ENCODE measurements at regions not wholly inside any gene's neighbourhood (a gene's known extent, or its start where the extent isn't known, plus 50 kb on each side); places are given as distances from the start of the nearest gene placed in this dataset.
"Not testable (repeated sequence)": the region's sequence is repeated elsewhere in the genome, so short reads cannot be mapped to it uniquely, and the experiment has no call there.

DNA sequence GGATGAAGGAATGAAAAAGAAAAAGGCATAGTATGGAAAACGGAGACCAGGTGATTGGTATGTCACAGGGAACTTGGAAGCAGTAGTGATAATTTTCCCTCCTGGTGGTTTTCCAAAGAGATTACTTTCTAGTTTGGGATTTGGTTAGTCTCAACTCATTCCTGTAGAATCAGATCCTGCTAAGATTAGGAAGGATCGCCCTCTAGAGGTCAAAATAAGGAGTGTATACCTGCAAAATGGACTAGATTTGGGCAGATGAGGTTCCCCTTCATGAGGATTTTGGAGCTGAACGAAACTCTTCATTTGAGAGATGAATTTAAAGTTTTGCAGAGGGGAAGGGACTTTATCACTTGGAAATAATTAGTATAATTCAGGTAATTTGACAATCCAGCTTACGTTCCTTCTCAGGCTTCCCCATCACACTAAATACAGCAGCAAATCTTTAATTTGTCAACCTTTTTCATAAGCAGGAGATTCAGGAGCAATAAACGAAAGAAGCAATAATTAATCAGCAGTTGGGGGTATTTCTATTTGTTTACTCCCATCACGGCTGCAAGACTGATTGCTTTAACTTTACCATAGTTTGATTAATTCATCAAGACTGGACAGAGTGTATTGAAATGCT lies 65.2 kb downstream of the CCDC195 start:
- DNase-seq = peak in 1 of 3 donors; percentile 60
- no peaks in the 10 kb centered on the region for H3K9me3 ChIP-seq
- ATAC-seq = peak; percentile 63
- H3K36me3 ChIP-seq (ENCODE audit: low read depth) = no peaks in the 10 kb centered on the region
- no peak overlapping the region for H3K4me3 ChIP-seq
- intact Hi-C loops (cut with DNase I, micrococcal nuclease) = loop anchor here (2.0 to 5.0 kb wide), 2 partner anchors 294 kb away; no protein-coding TSS in a partner anchor
- TF ChIP-seq, protein P1, sequence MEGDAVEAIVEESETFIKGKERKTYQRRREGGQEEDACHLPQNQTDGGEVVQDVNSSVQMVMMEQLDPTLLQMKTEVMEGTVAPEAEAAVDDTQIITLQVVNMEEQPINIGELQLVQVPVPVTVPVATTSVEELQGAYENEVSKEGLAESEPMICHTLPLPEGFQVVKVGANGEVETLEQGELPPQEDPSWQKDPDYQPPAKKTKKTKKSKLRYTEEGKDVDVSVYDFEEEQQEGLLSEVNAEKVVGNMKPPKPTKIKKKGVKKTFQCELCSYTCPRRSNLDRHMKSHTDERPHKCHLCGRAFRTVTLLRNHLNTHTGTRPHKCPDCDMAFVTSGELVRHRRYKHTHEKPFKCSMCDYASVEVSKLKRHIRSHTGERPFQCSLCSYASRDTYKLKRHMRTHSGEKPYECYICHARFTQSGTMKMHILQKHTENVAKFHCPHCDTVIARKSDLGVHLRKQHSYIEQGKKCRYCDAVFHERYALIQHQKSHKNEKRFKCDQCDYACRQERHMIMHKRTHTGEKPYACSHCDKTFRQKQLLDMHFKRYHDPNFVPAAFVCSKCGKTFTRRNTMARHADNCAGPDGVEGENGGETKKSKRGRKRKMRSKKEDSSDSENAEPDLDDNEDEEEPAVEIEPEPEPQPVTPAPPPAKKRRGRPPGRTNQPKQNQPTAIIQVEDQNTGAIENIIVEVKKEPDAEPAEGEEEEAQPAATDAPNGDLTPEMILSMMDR (IDR thresholded peaks at IDR 0.05) = peak; percentile 44
- H3K4me1 ChIP-seq (ENCODE audit: low read depth) = peaks cover 3% of the 10 kb centered on the region

DNA sequence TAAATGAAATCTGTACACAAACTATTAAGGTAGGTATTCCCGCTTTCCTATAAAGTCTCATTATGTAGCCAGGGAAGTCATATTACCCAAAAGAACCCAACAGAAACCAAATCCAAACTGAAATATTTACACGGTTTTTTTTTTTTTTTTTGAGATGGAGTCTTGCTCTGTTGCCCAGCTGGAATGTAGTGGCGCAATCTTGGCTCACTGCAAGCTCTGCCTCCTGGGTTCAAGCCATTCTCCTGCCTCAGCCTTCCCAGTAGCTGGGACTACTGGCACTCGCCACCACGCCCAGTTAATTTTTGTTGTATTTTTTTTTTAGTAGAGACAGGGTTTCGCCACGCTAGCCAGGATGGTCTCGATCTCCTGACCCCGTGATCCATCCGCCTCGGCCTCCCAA lies 62.5 kb upstream of the CUL3 start:
- intact Hi-C loops (cut with DNase I, micrococcal nuclease); DNase-seq; H3K4me3 ChIP-seq; H3K4me1 ChIP-seq (ENCODE audit: low read depth); H3K36me3 ChIP-seq (ENCODE audit: low read depth); ATAC-seq; H3K9me3 ChIP-seq: not testable (repeated sequence)

DNA sequence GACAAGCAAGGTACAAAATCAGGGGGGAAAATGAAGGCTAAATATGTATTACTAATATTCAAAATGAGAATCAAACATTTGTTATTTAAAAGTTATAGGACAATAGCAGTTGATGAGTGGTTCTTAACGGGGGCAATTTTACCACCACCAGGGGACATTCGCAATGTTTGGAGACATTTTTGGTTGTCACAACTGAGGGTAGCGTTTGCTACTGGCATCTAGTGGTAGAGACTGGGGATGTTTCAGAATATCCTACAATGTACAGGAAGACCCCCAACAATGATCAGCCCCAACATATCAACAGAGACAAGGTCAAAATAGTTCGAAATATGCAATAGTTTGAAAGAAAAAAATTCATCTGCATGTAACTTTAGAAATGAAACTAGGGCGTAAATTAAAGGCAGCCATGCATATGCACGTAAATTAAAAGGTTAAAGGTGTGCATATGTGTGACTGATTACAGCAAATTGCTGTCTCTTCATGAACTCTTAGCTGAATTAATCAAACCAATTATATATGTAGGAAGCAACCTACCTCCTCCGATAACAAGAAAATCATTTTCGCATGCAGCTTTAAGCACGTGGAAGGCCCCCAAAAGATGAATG lies 61.2 kb upstream of the CUL3 start:
- no peaks in the 10 kb centered on the region for H3K36me3 ChIP-seq (ENCODE audit: low read depth)
- peaks cover 9% of the 10 kb centered on the region for H3K4me1 ChIP-seq (ENCODE audit: low read depth)
- ATAC-seq (peak; percentile 15), DNase-seq (peak in 1 of 3 donors; percentile 35)
- intact Hi-C loops (cut with DNase I, micrococcal nuclease) = no loop called here
- TF ChIP-seq, protein P1 (IDR thresholded peaks at IDR 0.05) = peak; percentile 25
- no peaks in the 10 kb centered on the region for H3K9me3 ChIP-seq
- no peak overlapping the region for H3K4me3 ChIP-seq

DNA sequence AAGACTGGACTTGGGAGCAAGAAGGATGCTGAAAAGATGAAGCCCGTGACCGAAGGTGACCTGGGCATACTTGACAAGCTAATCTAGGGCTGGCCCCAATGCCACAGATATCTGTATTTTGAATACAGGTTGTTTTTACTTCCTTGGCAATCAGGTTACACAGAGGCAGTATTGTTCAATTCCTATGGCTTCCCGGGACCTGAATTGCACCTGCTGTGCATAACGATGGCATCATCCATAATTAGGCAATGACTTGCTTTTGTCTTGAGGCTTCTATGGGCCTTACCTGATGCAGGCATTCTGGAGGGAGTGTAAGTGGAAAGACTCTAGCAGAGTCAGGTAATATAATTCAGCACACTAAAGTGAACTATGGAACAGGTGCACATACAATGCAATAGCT lies 60.6 kb upstream of the CUL3 start:
- peak; percentile 96 for ATAC-seq
- intact Hi-C loops (cut with DNase I, micrococcal nuclease) = no loop called here

DNA sequence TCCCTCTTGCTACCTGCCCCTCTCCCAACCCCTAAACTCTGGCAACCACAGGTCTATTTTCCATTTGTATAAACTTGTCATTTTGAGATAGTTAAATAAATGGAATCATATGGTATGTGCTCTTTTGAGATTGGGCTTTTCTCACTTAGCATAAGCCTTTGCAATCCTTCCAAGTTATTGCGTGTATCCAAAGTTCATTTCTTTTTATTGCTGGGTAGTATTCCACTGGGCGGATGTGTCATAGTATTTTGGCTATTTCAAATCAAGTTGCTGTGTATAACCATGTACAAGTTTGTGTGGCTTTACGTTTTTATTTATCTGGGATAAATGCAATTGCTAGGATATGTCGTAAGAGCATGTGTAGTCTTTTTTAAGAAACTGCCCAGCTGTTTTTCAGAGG lies 55.5 kb upstream of the CUL3 start:
- TF ChIP-seq, protein P1 (IDR thresholded peaks at IDR 0.05) = no peak
- H3K36me3 ChIP-seq (ENCODE audit: low read depth) = no peaks in the 10 kb centered on the region
- peak; percentile 73 for ATAC-seq
- no peak for DNase-seq
- intact Hi-C loops (cut with DNase I, micrococcal nuclease) = no loop called here
- no peak overlapping the region for H3K4me3 ChIP-seq
- H3K9me3 ChIP-seq = no peaks in the 10 kb centered on the region
- H3K4me1 ChIP-seq (ENCODE audit: low read depth) = peaks cover 21% of the 10 kb centered on the region

More for the DNA sequence above, 60.6 kb upstream of the CUL3 start:
- no peak overlapping the region for H3K4me3 ChIP-seq
- H3K36me3 ChIP-seq (ENCODE audit: low read depth) = no peaks in the 10 kb centered on the region
- DNase-seq = peak in 2 of 3 donors; percentile 37 to 47
- peaks cover 9% of the 10 kb centered on the region for H3K4me1 ChIP-seq (ENCODE audit: low read depth)
- TF ChIP-seq, protein P1 (IDR thresholded peaks at IDR 0.05) = no peak
- no peaks in the 10 kb centered on the region for H3K9me3 ChIP-seq

DNA sequence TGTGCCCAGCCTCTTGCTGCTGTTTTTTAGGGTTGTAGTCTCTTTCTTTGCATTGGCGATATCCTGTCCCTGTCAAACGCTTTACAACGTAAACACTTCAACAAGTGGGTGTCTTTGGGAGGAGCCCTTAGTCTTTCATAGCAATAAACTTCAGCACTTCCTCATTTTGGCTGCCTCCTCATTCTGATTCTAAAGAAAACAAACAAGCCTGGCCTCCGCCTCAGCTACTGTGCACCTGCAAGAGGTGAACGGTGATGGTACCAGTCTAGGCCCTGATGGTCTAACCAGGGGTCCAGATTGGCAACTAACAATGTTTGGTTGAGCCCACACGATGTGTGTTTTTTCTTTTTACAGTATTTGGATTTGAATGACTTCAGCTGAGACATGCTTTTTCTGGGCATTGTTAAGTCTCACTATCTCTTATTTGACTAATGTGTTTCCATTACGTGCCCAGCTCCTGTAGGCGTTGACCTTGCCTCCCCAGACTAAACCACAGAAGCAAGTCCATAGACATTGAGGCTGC lies 53.2 kb upstream of the CUL3 start:
- peak; percentile 92 for ATAC-seq
- peak in 2 of 3 donors; percentile 54 to 70 for DNase-seq

More for the DNA sequence above, 53.2 kb upstream of the CUL3 start:
- H3K4me1 ChIP-seq (ENCODE audit: low read depth) = peaks cover 15% of the 10 kb centered on the region
- no peak overlapping the region for H3K4me3 ChIP-seq
- intact Hi-C loops (cut with DNase I, micrococcal nuclease) = no loop called here
- TF ChIP-seq, protein P1 (IDR thresholded peaks at IDR 0.05) = no peak
- H3K36me3 ChIP-seq (ENCODE audit: low read depth) = no peaks in the 10 kb centered on the region
- no peaks in the 10 kb centered on the region for H3K9me3 ChIP-seq
